Nephron progenitor cell (in vitro differentiated cells): ENCODE measurements at regions not wholly inside any gene's neighbourhood (a gene's known extent, or its start where the extent isn't known, plus 50 kb on each side); places are given as distances from the start of the nearest gene placed in this dataset.

ENCODE experiments used
- DNase-seq: peaks from one replicate; pipeline ENCODE4 v3.0.0; 2021
- H3K27ac Mint-ChIP-seq: 2 replicates; pipeline ENCODE4 v1.8.0; 2021; ENCODE audit warnings: mild to moderate bottlenecking, moderate library complexity, mixed read lengths
- H3K27me3 Mint-ChIP-seq: 2 replicates; pipeline ENCODE4 v1.8.0; 2021; ENCODE audit warnings: mild to moderate bottlenecking, low read depth, mixed read lengths; ENCODE audit not compliant: poor library complexity
- H3K36me3 Mint-ChIP-seq: 2 replicates; pipeline ENCODE4 v1.8.0; 2021; ENCODE audit warnings: low read depth, mixed read lengths
- H3K4me1 Mint-ChIP-seq: 2 replicates; pipeline ENCODE4 v1.8.0; 2021; ENCODE audit warnings: mixed read lengths
- H3K4me3 Mint-ChIP-seq: 2 replicates; pipeline ENCODE4 v1.8.0; 2021; ENCODE audit warnings: mild to moderate bottlenecking, moderate library complexity, mixed read lengths
- H3K9me3 Mint-ChIP-seq: 2 replicates; pipeline ENCODE4 v1.8.0; 2021; ENCODE audit warnings: mild to moderate bottlenecking, moderate library complexity, mixed read lengths
- TF ChIP-seq, protein P1 (sequence below): fragments of 200-600 bp; sonication (generic); IDR thresholded peaks from 2 replicates; pipeline ENCODE4 v1.5.0; 2021; ENCODE audit warnings: antibody characterized with exemption

- H3K9me3 Mint-ChIP-seq, result no peaks in the 10 kb centered on the region
- no peak for DNase-seq
- no peaks in the 10 kb centered on the region for H3K36me3 Mint-ChIP-seq
- TF ChIP-seq, protein P1, sequence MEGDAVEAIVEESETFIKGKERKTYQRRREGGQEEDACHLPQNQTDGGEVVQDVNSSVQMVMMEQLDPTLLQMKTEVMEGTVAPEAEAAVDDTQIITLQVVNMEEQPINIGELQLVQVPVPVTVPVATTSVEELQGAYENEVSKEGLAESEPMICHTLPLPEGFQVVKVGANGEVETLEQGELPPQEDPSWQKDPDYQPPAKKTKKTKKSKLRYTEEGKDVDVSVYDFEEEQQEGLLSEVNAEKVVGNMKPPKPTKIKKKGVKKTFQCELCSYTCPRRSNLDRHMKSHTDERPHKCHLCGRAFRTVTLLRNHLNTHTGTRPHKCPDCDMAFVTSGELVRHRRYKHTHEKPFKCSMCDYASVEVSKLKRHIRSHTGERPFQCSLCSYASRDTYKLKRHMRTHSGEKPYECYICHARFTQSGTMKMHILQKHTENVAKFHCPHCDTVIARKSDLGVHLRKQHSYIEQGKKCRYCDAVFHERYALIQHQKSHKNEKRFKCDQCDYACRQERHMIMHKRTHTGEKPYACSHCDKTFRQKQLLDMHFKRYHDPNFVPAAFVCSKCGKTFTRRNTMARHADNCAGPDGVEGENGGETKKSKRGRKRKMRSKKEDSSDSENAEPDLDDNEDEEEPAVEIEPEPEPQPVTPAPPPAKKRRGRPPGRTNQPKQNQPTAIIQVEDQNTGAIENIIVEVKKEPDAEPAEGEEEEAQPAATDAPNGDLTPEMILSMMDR, result no peak
- H3K4me1 Mint-ChIP-seq, result peaks cover 66% of the 10 kb centered on the region
- H3K27me3 Mint-ChIP-seq, result no peaks in the 10 kb centered on the region
- H3K27ac Mint-ChIP-seq, result no peak overlapping the region
- H3K4me3 Mint-ChIP-seq, result no peak overlapping the region
These were observed 129.4 kb upstream of the CXCR4 start for GRCh38 chr2:136247204-136247950.

DNA sequence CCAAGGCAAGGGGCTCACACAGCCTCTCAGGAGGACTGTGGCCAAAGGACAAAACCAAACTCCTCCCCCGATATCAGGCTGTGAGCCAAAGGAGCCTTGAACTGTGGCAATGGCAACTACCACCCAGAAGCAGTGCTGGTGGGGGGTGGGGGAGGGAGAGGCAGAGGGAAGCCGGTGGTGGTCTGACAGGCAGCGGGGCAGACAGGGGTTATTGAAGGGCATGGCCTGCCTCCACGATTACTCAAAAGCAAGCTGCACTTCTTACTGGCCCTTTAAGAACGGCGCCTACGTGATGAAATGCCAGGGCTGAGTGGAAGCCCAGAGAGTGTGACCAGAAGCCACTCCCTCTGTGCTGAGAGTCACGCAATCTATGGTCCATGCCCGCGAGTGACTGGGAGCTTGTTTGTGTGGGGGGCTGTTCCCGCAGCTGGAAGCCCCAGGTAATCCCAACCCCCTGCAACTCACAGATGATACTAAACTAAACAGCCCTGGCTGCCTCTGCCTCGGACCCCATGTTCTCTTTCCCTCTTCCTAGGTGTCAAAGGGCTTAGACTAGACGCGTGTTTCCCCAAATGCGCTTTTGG lies 128.2 kb upstream of the CXCR4 start:
- H3K36me3 Mint-ChIP-seq, result no peaks in the 10 kb centered on the region
- TF ChIP-seq, protein P1, result no peak

DNA sequence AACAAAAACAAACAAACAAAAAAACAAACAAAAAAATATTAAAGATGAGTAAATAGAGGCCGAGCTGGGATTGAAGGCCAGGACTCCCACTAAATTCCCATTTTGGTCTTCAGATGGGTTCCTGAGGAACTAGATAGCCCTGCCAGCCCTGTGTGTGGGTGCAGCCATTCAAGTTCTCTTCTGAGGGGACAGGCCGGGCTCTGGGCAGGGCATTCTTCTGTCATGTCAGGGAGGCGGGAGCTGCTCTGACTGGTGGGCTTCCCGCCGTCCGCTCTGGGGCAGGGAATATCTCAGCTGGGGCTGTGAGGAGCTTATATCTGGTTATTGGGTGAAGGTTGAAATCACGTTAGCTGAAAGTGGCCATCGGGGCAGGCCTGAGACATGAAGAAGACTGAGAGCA lies 127.3 kb upstream of the CXCR4 start:
- no peaks in the 10 kb centered on the region for H3K36me3 Mint-ChIP-seq
- no peak overlapping the region for H3K27ac Mint-ChIP-seq

More for the DNA sequence above, 128.2 kb upstream of the CXCR4 start:
- peaks cover 62% of the 10 kb centered on the region for H3K4me1 Mint-ChIP-seq
- DNase-seq, result peak; percentile 28
- H3K9me3 Mint-ChIP-seq, result no peaks in the 10 kb centered on the region
- no peak overlapping the region for H3K27ac Mint-ChIP-seq
- H3K27me3 Mint-ChIP-seq, result no peaks in the 10 kb centered on the region
- no peak overlapping the region for H3K4me3 Mint-ChIP-seq

DNA sequence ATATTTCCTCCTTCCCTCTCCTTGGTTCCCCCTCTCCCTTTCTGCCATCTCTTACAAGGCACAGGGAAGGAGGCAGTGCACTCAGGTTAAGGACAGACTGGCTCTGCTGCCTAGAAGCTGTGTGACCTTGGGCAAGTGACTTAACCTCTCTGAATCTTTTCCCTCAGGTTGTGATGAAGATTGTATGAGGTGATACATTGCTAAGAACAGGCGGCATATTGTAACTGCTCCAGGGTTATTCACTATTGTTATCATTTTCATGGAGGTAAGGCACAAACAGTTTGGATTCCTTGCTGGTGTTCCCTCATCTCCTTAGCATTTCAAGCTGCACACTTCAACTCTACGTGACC lies 126.6 kb upstream of the CXCR4 start:
- Mint-ChIP-seq H3K27me3 (no peaks in the 10 kb centered on the region), H3K4me3 (no peak overlapping the region), H3K36me3 (no peaks in the 10 kb centered on the region), H3K9me3 (peaks cover 2% of the 10 kb centered on the region), H3K4me1 (peaks cover 63% of the 10 kb centered on the region), H3K27ac (peak overlapping the region; percentile 18)
- TF ChIP-seq, protein P1, result no peak
- DNase-seq, result no peak

More for the DNA sequence above, 127.3 kb upstream of the CXCR4 start:
- H3K4me3 Mint-ChIP-seq, result peak overlapping the region; percentile 24
- no peak for DNase-seq
- H3K4me1 Mint-ChIP-seq, result peaks cover 58% of the 10 kb centered on the region
- H3K27me3 Mint-ChIP-seq, result no peaks in the 10 kb centered on the region
- no peaks in the 10 kb centered on the region for H3K9me3 Mint-ChIP-seq
- TF ChIP-seq, protein P1, result no peak

- H3K36me3 Mint-ChIP-seq, result no peaks in the 10 kb centered on the region
- peaks cover 65% of the 10 kb centered on the region for H3K4me1 Mint-ChIP-seq
- H3K27ac Mint-ChIP-seq, result no peak overlapping the region
- TF ChIP-seq, protein P1, result no peak
- no peaks in the 10 kb centered on the region for H3K27me3 Mint-ChIP-seq
- DNase-seq, result no peak
- H3K9me3 Mint-ChIP-seq, result peaks cover 4% of the 10 kb centered on the region
- no peak overlapping the region for H3K4me3 Mint-ChIP-seq
These were observed 125.9 kb upstream of the CXCR4 start for GRCh38 chr2:136243638-136244535.
